ENCODE measurements at regions not wholly inside any gene's neighbourhood (a gene's known extent, or its start where the extent isn't known, plus 50 kb on each side); places are given as distances from the start of the nearest gene placed in this dataset.

GRCh38 chr18:76573325-76574025 lies 78.4 kb upstream of the ZNF516 start:
- no peaks in the 10 kb centered on the region for H3K9me3 ChIP-seq
- no peaks in the 10 kb centered on the region for H3K27me3 ChIP-seq (replicated peaks; ENCODE audit: insufficient read depth)
- no peaks in the 10 kb centered on the region for H3K36me3 ChIP-seq
- DNase-seq (ENCODE audit: low spot score) = no peak
- no peak for ATAC-seq (ENCODE audit: insufficient number of reproducible peaks, low FRiP score, low read depth)
- H3K27ac ChIP-seq = no peak overlapping the region
- no peak overlapping the region for H3K4me3 ChIP-seq
- no peak for TF ChIP-seq CTCF (IDR thresholded peaks at IDR 0.05)
- peaks cover 0 to under 1% of the 10 kb centered on the region in 2 donors for H3K4me1 ChIP-seq (ENCODE audit: control insufficient read depth in 1 of 2, low read depth in 2 of 2)

GRCh38 chr18:76572518-76573247 lies 77.6 kb upstream of the ZNF516 start:
- H3K9me3 ChIP-seq = no peaks in the 10 kb centered on the region
- no peak for TF ChIP-seq CTCF (IDR thresholded peaks at IDR 0.05)
- H3K4me3 ChIP-seq = no peak overlapping the region
- no peaks in the 10 kb centered on the region for H3K36me3 ChIP-seq
- DNase-seq (ENCODE audit: low spot score) = no peak
- no peaks in the 10 kb centered on the region for H3K27me3 ChIP-seq (replicated peaks; ENCODE audit: insufficient read depth)
- no peaks in the 10 kb centered on the region for H3K4me1 ChIP-seq (ENCODE audit: control insufficient read depth in 1 of 2, low read depth in 2 of 2)
- no peak for ATAC-seq (ENCODE audit: insufficient number of reproducible peaks, low FRiP score, low read depth)
- no peak overlapping the region for H3K27ac ChIP-seq

- DNase-seq (ENCODE audit: low spot score) = no peak
- Histone ChIP-seq H3K27ac (no peak overlapping the region), H3K4me1 (ENCODE audit: control insufficient read depth in 1 of 2, low read depth in 2 of 2) (peaks cover 0 to under 1% of the 10 kb centered on the region in 2 donors), H3K4me3 (no peak overlapping the region), H3K9me3 (no peaks in the 10 kb centered on the region), H3K36me3 (no peaks in the 10 kb centered on the region), H3K27me3 (replicated peaks; ENCODE audit: insufficient read depth) (no peaks in the 10 kb centered on the region)
- TF ChIP-seq CTCF (IDR thresholded peaks at IDR 0.05) = no peak
- ATAC-seq (ENCODE audit: insufficient number of reproducible peaks, low FRiP score, low read depth) = no peak
These were observed 76.6 kb upstream of the ZNF516 start for GRCh38 chr18:76571689-76572088.

GRCh38 chr18:76570856-76571255 lies 75.8 kb upstream of the ZNF516 start:
- Histone ChIP-seq H3K27ac (no peak overlapping the region), H3K27me3 (replicated peaks; ENCODE audit: insufficient read depth) (no peaks in the 10 kb centered on the region), H3K4me1 (ENCODE audit: control insufficient read depth in 1 of 2, low read depth in 2 of 2) (peaks cover 0 to 9% of the 10 kb centered on the region in 2 donors), H3K9me3 (no peaks in the 10 kb centered on the region), H3K4me3 (no peak overlapping the region), H3K36me3 (no peaks in the 10 kb centered on the region)
- TF ChIP-seq CTCF (IDR thresholded peaks at IDR 0.05) = no peak
- DNase-seq (ENCODE audit: low spot score) (no peak), ATAC-seq (ENCODE audit: insufficient number of reproducible peaks, low FRiP score, low read depth) (no peak)

- ATAC-seq (ENCODE audit: insufficient number of reproducible peaks, low FRiP score, low read depth) = no peak
- no peak for TF ChIP-seq CTCF (IDR thresholded peaks at IDR 0.05)
These were observed 74.8 kb upstream of the ZNF516 start for GRCh38 chr18:76569644-76570419.

More at GRCh38 chr18:76569644-76570419, 74.8 kb upstream of the ZNF516 start:
- Histone ChIP-seq H3K4me1 (ENCODE audit: control insufficient read depth in 1 of 2, low read depth in 2 of 2) (peaks cover under 1 to 11% of the 10 kb centered on the region in 2 donors), H3K27me3 (replicated peaks; ENCODE audit: insufficient read depth) (no peaks in the 10 kb centered on the region), H3K4me3 (no peak overlapping the region), H3K9me3 (no peaks in the 10 kb centered on the region), H3K36me3 (no peaks in the 10 kb centered on the region), H3K27ac (no peak overlapping the region)
- no peak for DNase-seq (ENCODE audit: low spot score)

All from thoracic aorta (tissue), 2 donors.